ENCODE measurements at regions not wholly inside any gene's neighbourhood (a gene's known extent, or its start where the extent isn't known, plus 50 kb on each side); places are given as distances from the start of the nearest gene placed in this dataset.

GRCh38 chr1:220950576-220950975 is 71.3 kb downstream of the HLX start:
- H3K36me3 ChIP-seq (ENCODE audit: control insufficient read depth, insufficient read depth, low read length), result no peaks in the 10 kb centered on the region
- H3K4me1 ChIP-seq (ENCODE audit: control insufficient read depth, extremely low read depth, insufficient read depth, low read length), result no peaks in the 10 kb centered on the region
- no peak overlapping the region for H3K27ac ChIP-seq (ENCODE audit: insufficient read depth, low read length)
- DNase-seq (ENCODE audit: low read depth in 2 of 2), result peak in 1 of 2 donors; percentile 19
- no peaks in the 10 kb centered on the region for H4K20me1 ChIP-seq (ENCODE audit: control insufficient read depth, extremely low read depth, insufficient read depth, low read length)
- H3K4me2 ChIP-seq (ENCODE audit: extremely low read depth, insufficient read depth, low read length), result no peak overlapping the region
- no peaks in the 10 kb centered on the region for H3K79me2 ChIP-seq (ENCODE audit: control insufficient read depth, insufficient read depth, low read length)
- H3K4me3 ChIP-seq (replicated peaks in 1 of 4; ENCODE audit: control extremely low read depth in 1 of 4, insufficient read depth in 1 of 4, low read depth in 3 of 4, low read length in 4 of 4), result no peak overlapping the region
- no peak overlapping the region for H2AFZ ChIP-seq (ENCODE audit: low read length)
- no peaks in the 10 kb centered on the region for H3K27me3 ChIP-seq (ENCODE audit: control insufficient read depth, insufficient read depth, low read length)
- H3K9me3 ChIP-seq (ENCODE audit: control insufficient read depth, insufficient read depth, low read depth, low read length), result no peaks in the 10 kb centered on the region
- TF ChIP-seq EZH2 (IDR thresholded peaks at IDR 0.05; ENCODE audit: low read length, missing control alignments), result no peak
- TF ChIP-seq, protein P1, sequence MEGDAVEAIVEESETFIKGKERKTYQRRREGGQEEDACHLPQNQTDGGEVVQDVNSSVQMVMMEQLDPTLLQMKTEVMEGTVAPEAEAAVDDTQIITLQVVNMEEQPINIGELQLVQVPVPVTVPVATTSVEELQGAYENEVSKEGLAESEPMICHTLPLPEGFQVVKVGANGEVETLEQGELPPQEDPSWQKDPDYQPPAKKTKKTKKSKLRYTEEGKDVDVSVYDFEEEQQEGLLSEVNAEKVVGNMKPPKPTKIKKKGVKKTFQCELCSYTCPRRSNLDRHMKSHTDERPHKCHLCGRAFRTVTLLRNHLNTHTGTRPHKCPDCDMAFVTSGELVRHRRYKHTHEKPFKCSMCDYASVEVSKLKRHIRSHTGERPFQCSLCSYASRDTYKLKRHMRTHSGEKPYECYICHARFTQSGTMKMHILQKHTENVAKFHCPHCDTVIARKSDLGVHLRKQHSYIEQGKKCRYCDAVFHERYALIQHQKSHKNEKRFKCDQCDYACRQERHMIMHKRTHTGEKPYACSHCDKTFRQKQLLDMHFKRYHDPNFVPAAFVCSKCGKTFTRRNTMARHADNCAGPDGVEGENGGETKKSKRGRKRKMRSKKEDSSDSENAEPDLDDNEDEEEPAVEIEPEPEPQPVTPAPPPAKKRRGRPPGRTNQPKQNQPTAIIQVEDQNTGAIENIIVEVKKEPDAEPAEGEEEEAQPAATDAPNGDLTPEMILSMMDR (conservative IDR thresholded peaks at IDR 0.05 in 1 of 2, IDR thresholded peaks at IDR 0.05 in 1 of 2; ENCODE audit: low read depth in 1 of 2, low read length in 2 of 2), result no peak
- H3K9ac ChIP-seq (ENCODE audit: insufficient read depth, low read length), result no peak overlapping the region

DNA sequence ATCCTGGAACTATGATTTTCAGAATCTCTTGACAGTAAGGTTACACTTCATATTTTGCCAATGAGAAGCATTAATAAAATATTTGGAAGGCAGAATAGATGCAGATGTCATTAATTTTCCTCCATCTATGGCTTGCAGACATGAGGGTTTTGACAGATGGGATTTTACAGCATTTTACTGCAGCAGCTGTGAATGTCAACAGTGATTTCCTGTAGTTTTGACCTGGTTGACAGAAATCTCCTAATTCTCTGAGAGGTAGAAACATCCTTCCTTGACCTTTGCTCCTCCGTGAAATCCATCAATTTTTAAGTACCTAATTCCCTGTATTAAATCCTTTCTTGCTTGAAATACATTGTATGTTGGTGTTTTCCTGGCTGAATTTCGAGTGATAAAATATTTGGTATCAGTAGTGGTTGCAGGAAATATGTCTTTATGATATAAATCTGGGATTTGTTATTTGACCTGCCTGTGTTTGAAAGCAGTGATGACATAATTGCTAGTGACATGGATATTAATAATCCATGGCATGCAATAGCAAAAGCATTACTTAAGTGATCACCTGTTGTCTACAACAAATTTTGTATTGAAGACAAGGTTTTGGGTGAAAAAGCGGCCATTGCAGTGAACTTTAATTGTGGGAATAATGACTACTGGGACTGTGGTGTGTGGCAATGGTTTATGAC is 73.9 kb downstream of the HLX start:
- Histone ChIP-seq H3K79me2 (ENCODE audit: control insufficient read depth, insufficient read depth, low read length) (no peaks in the 10 kb centered on the region), H3K9ac (ENCODE audit: insufficient read depth, low read length) (no peak overlapping the region), H3K36me3 (ENCODE audit: control insufficient read depth, insufficient read depth, low read length) (no peaks in the 10 kb centered on the region), H3K4me2 (ENCODE audit: extremely low read depth, insufficient read depth, low read length) (no peak overlapping the region), H3K4me1 (ENCODE audit: control insufficient read depth, extremely low read depth, insufficient read depth, low read length) (peaks cover 9% of the 10 kb centered on the region), H3K27ac (ENCODE audit: insufficient read depth, low read length) (no peak overlapping the region), H4K20me1 (ENCODE audit: control insufficient read depth, extremely low read depth, insufficient read depth, low read length) (no peaks in the 10 kb centered on the region), H3K9me3 (ENCODE audit: control insufficient read depth, insufficient read depth, low read depth, low read length) (no peaks in the 10 kb centered on the region), H2AFZ (ENCODE audit: low read length) (no peak overlapping the region), H3K27me3 (ENCODE audit: control insufficient read depth, insufficient read depth, low read length) (no peaks in the 10 kb centered on the region), H3K4me3 (replicated peaks in 1 of 4; ENCODE audit: control extremely low read depth in 1 of 4, insufficient read depth in 1 of 4, low read depth in 3 of 4, low read length in 4 of 4) (no peak overlapping the region)
- no peak for TF ChIP-seq EZH2 (IDR thresholded peaks at IDR 0.05; ENCODE audit: low read length, missing control alignments)
- TF ChIP-seq, protein P1 (conservative IDR thresholded peaks at IDR 0.05 in 1 of 2, IDR thresholded peaks at IDR 0.05 in 1 of 2; ENCODE audit: low read depth in 1 of 2, low read length in 2 of 2), result no peak
- DNase-seq (ENCODE audit: low read depth in 2 of 2), result no peak

- peak in 1 of 2 donors; percentile 76 for DNase-seq (ENCODE audit: low read depth in 2 of 2)
- no peak overlapping the region for H3K4me2 ChIP-seq (ENCODE audit: extremely low read depth, insufficient read depth, low read length)
- no peaks in the 10 kb centered on the region for H3K9me3 ChIP-seq (ENCODE audit: control insufficient read depth, insufficient read depth, low read depth, low read length)
- H3K4me1 ChIP-seq (ENCODE audit: control insufficient read depth, extremely low read depth, insufficient read depth, low read length), result peaks cover 9% of the 10 kb centered on the region
- TF ChIP-seq, protein P1 (conservative IDR thresholded peaks at IDR 0.05 in 1 of 2, IDR thresholded peaks at IDR 0.05 in 1 of 2; ENCODE audit: low read depth in 1 of 2, low read length in 2 of 2), result no peak
- TF ChIP-seq EZH2 (IDR thresholded peaks at IDR 0.05; ENCODE audit: low read length, missing control alignments), result no peak
- H3K36me3 ChIP-seq (ENCODE audit: control insufficient read depth, insufficient read depth, low read length), result no peaks in the 10 kb centered on the region
- H3K4me3 ChIP-seq (replicated peaks in 1 of 4; ENCODE audit: control extremely low read depth in 1 of 4, insufficient read depth in 1 of 4, low read depth in 3 of 4, low read length in 4 of 4), result no peak overlapping the region
- no peak overlapping the region for H3K9ac ChIP-seq (ENCODE audit: insufficient read depth, low read length)
- H3K27me3 ChIP-seq (ENCODE audit: control insufficient read depth, insufficient read depth, low read length), result no peaks in the 10 kb centered on the region
- no peak overlapping the region for H3K27ac ChIP-seq (ENCODE audit: insufficient read depth, low read length)
- H2AFZ ChIP-seq (ENCODE audit: low read length), result no peak overlapping the region
- no peaks in the 10 kb centered on the region for H4K20me1 ChIP-seq (ENCODE audit: control insufficient read depth, extremely low read depth, insufficient read depth, low read length)
- H3K79me2 ChIP-seq (ENCODE audit: control insufficient read depth, insufficient read depth, low read length), result no peaks in the 10 kb centered on the region
Measured at GRCh38 chr1:220954321-220955075, 75.3 kb downstream of the HLX start.
